Vagina (tissue), 2 donors: ENCODE measurements at regions not wholly inside any gene's neighbourhood (a gene's known extent, or its start where the extent isn't known, plus 50 kb on each side); places are given as distances from the start of the nearest gene placed in this dataset.

Experiments used
- DNase-seq, 2 donors: peaks; one replicate each; pipeline ENCODE4 v3.0.0-alpha.2; 2017; ENCODE audit errors: extremely low spot score in 2 of 2
- H3K27ac ChIP-seq: fragments of 200-600 bp; sonication (generic); one replicate; pipeline ENCODE4 v1.5.1; 2019
- H3K27me3 ChIP-seq: fragments of 200-600 bp; sonication (generic); one replicate; pipeline ENCODE4 v1.5.1; 2019
- H3K36me3 ChIP-seq, 2 donors: fragments of 200-600 bp; sonication (generic); one replicate each; pipeline ENCODE4 v1.5.1; 2017 to 2019
- H3K4me1 ChIP-seq: fragments of 200-600 bp; sonication (generic); one replicate; pipeline ENCODE4 v1.5.1; 2019
- H3K4me3 ChIP-seq, 2 donors: fragments of 200-600 bp; sonication (generic); 1 replicate in 1 of 2; 2 replicates in 1 of 2; pipeline ENCODE4 v1.5.1; 2016 to 2019
- H3K9me3 ChIP-seq: fragments of 200-600 bp; sonication (generic); one replicate; pipeline ENCODE4 v1.5.1; 2019
- POLR2A ChIP-seq, 2 donors: fragments of 450-650 bp; IDR thresholded peaks; one replicate each; pipeline ENCODE4 v1.6.1; 2017; ENCODE audit warnings: antibody characterized with exemption in 2 of 2, mild to moderate bottlenecking in 2 of 2, moderate library complexity in 2 of 2
- POLR2AphosphoS5 ChIP-seq, 2 donors: sonication (generic); formaldehyde crosslinking; IDR thresholded peaks; one replicate each; pipeline ENCODE4 v1.9.0; 2017; ENCODE audit warnings: antibody characterized with exemption in 2 of 2, mild to moderate bottlenecking in 2 of 2, low read depth in 1 of 2; ENCODE audit not compliant: insufficient read depth in 1 of 2
- intact Hi-C: fragments of 100-400 bp; cut with DNase I; formaldehyde crosslinking; loops from one replicate; pipeline ENCODE4 v1.15.1; 2023
- TF ChIP-seq, protein P1 (sequence below), 3 experiments: fragments of 450-650 bp in 2 of 3; fragments of 200-600 bp in 1 of 3; sonication (generic) in 1 of 3; IDR thresholded peaks; one replicate each; pipeline ENCODE4 v1.5.1; 2017 to 2019; ENCODE audit warnings: antibody characterized with exemption in 3 of 3, mild to moderate bottlenecking in 2 of 3, moderate library complexity in 2 of 3

DNA sequence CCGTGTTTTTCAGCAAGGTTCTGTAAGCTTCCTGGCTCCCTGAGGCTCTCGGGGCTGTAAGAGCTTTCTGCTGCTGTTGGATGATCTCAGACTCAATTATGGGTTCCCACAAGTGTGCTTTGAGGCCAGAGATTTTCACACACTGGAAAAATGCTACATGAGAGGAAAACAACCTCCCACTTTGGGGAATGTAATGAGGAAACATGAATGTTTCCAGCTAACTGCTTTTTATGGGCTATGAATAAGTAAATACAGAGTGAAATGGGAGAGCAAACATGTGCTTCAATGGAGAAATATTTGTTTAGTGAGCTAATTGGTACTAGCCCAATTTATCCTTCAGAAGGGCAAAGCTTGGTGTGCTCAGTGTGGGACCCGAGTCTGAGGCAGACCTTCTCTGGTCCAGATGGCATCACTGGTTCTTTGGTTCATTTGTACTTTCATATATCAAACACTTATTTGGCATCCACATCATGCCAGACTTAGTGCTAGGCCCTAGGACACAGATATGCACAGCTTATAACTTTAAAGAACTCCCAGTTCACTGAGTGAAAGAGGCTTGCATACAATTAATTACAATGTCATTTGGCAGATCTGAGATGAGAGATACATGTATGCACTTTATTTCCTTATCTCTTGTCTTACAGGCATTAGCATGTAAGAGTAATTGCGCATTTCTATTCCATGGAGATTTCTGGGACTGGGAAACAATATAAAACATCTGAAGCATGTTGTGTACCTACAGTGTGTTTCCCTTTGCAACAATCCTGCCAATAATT lies 248.8 kb downstream of the RDH14 start:
- TF ChIP-seq, protein P1, sequence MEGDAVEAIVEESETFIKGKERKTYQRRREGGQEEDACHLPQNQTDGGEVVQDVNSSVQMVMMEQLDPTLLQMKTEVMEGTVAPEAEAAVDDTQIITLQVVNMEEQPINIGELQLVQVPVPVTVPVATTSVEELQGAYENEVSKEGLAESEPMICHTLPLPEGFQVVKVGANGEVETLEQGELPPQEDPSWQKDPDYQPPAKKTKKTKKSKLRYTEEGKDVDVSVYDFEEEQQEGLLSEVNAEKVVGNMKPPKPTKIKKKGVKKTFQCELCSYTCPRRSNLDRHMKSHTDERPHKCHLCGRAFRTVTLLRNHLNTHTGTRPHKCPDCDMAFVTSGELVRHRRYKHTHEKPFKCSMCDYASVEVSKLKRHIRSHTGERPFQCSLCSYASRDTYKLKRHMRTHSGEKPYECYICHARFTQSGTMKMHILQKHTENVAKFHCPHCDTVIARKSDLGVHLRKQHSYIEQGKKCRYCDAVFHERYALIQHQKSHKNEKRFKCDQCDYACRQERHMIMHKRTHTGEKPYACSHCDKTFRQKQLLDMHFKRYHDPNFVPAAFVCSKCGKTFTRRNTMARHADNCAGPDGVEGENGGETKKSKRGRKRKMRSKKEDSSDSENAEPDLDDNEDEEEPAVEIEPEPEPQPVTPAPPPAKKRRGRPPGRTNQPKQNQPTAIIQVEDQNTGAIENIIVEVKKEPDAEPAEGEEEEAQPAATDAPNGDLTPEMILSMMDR (IDR thresholded peaks at IDR 0.05), result no peak
- TF ChIP-seq POLR2A (IDR thresholded peaks at IDR 0.05) (no peak), POLR2AphosphoS5 (IDR thresholded peaks at IDR 0.05; ENCODE audit: insufficient read depth in 1 of 2, low read depth in 1 of 2) (no peak)
- H3K4me1 ChIP-seq, result peaks cover 12% of the 10 kb centered on the region
- no peaks in the 10 kb centered on the region for H3K27me3 ChIP-seq
- H3K36me3 ChIP-seq, result no peaks in the 10 kb centered on the region
- peak overlapping the region; percentile 49 for H3K27ac ChIP-seq
- DNase-seq, result no peak
- intact Hi-C loops, result no loop called here
- H3K9me3 ChIP-seq, result no peaks in the 10 kb centered on the region
- peak overlapping the region; percentile 8 to 16 for H3K4me3 ChIP-seq

DNA sequence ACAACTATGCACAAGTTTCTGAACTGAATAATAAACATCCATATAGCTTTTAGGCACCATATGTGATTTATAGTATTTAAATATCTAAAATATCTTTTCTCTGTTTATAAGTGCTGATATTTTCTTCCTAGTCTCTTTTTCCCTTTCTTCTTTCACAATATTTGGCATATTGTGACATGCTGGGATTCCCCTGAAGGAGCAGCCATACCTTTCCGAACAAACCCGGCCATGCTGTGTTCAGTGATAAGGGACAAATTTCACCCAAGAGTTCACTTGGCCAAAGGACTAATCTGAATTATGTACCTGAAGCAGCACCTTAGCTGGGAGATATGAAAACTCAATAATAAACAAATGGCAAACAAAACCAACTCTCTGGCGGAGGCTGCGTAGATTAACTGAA lies 250.8 kb downstream of the RDH14 start:
- intact Hi-C loops, result no loop called here
- TF ChIP-seq POLR2A (IDR thresholded peaks at IDR 0.05) (no peak), POLR2AphosphoS5 (IDR thresholded peaks at IDR 0.05; ENCODE audit: insufficient read depth in 1 of 2, low read depth in 1 of 2) (no peak)
- TF ChIP-seq, protein P1 (IDR thresholded peaks at IDR 0.05), result no peak
- H3K27me3 ChIP-seq, result no peaks in the 10 kb centered on the region

DNA sequence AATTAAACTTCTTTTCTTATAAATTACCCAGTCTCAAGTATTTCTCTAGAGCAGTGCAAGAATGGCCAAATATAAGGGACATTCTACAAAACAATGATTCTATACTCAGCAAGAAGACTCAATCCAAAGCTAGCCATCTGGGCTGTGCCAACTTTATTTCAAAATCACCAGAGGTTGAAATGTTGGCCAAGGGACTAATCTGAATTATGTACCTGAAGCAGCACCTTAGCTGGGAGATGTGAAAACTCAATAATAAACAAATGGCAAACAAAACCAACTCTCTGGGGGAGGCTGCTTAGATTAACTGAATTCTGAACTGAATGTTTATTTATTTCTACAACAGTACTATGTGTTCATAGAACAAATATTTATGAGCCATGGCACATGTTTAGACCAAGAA lies 251.3 kb downstream of the RDH14 start:
- H3K9me3 ChIP-seq, result no peaks in the 10 kb centered on the region
- TF ChIP-seq, protein P1 (IDR thresholded peaks at IDR 0.05), result no peak
- TF ChIP-seq POLR2A (IDR thresholded peaks at IDR 0.05), result no peak
- no peak for TF ChIP-seq POLR2AphosphoS5 (IDR thresholded peaks at IDR 0.05; ENCODE audit: insufficient read depth in 1 of 2, low read depth in 1 of 2)
- H3K27me3 ChIP-seq, result no peaks in the 10 kb centered on the region
- H3K27ac ChIP-seq, result peak overlapping the region; percentile 28
- intact Hi-C loops, result no loop called here
- no peak for DNase-seq
- H3K4me1 ChIP-seq, result peaks cover 12% of the 10 kb centered on the region
- H3K4me3 ChIP-seq, result no peak overlapping the region
- no peaks in the 10 kb centered on the region for H3K36me3 ChIP-seq

More for the DNA sequence above, 250.8 kb downstream of the RDH14 start:
- no peak for DNase-seq
- no peak overlapping the region for H3K4me3 ChIP-seq
- H3K27ac ChIP-seq, result no peak overlapping the region
- H3K36me3 ChIP-seq, result no peaks in the 10 kb centered on the region
- H3K4me1 ChIP-seq, result peaks cover 12% of the 10 kb centered on the region
- H3K9me3 ChIP-seq, result no peaks in the 10 kb centered on the region

DNA sequence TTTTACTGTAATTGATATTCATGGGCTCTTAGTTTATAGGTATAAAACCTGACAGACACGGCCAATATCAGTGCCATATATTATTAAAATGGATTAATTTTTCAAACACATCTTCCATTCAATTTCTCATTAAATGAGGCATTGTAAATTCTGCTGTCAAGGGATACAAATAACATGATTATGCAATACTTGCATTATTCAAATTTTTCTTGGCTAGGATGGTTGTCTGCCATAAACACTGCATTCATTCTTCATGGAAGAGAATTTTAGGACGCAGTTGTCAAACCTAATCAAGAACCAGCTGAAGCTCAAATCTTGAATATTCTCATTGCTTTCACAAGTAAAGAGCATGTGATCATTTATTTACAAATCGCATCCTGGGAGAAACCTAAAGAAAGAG lies 255.6 kb downstream of the RDH14 start:
- TF ChIP-seq, protein P1 (IDR thresholded peaks at IDR 0.05), result no peak
- no peak for TF ChIP-seq POLR2A (IDR thresholded peaks at IDR 0.05)
- no peak for TF ChIP-seq POLR2AphosphoS5 (IDR thresholded peaks at IDR 0.05; ENCODE audit: insufficient read depth in 1 of 2, low read depth in 1 of 2)
- H3K4me3 ChIP-seq, result no peak overlapping the region
- H3K27ac ChIP-seq, result no peak overlapping the region
- no peaks in the 10 kb centered on the region for H3K27me3 ChIP-seq
- intact Hi-C loops, result no loop called here
- H3K4me1 ChIP-seq, result no peaks in the 10 kb centered on the region
- DNase-seq, result no peak
- H3K36me3 ChIP-seq, result no peaks in the 10 kb centered on the region
- no peaks in the 10 kb centered on the region for H3K9me3 ChIP-seq

DNA sequence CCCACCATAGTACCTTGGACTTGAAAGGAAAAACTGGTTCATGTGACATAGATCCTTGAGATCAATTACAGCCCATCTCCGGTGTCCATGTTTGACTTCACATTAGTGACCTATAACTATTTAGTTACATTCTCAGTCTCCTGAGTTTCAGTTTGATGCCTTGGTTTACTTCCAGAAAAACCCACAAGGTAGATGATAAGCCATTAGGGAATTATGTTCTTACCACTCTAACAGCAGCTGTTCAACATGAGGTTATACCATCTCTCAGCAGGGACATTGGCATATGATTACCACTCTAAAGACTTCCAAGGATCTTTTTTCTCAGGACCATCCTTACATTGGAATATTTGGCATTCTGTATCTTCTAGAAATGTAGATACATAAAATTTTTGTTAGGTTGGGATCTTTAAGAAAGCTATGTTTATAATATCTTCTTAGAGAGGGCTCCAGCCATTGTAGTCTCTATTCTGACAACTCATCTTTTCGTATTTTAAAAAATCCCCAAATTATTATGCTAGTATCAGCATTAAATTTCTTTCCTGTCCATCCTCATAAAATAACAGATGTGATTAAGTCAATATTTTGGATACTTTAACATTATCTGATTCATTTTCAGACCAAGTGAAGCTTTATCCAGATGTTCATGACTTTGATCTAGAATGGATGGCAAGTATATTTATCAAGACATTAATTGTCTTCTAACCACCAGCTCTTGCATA lies 258.9 kb downstream of the RDH14 start:
- no peak for DNase-seq
- intact Hi-C loops, result no loop called here
- Histone ChIP-seq H3K27me3 (no peaks in the 10 kb centered on the region), H3K4me1 (no peaks in the 10 kb centered on the region), H3K4me3 (no peak overlapping the region), H3K9me3 (no peaks in the 10 kb centered on the region), H3K27ac (no peak overlapping the region), H3K36me3 (no peaks in the 10 kb centered on the region)
- TF ChIP-seq, protein P1 (IDR thresholded peaks at IDR 0.05), result no peak
- no peak for TF ChIP-seq POLR2AphosphoS5 (IDR thresholded peaks at IDR 0.05; ENCODE audit: insufficient read depth in 1 of 2, low read depth in 1 of 2)
- no peak for TF ChIP-seq POLR2A (IDR thresholded peaks at IDR 0.05)
